ENCODE measurements at regions not wholly inside any gene's neighbourhood (a gene's known extent, or its start where the extent isn't known, plus 50 kb on each side); places are given as distances from the start of the nearest gene placed in this dataset.

GRCh38 chr10:36280890-36281499 lies 638.9 kb upstream of the FZD8 start:
- no peaks in the 10 kb centered on the region for H4K20me1 ChIP-seq (ENCODE audit: control insufficient read depth, insufficient read depth, low read length, poor library complexity, severe bottlenecking)
- POLR2A ChIA-PET: no interaction called here
- CTCF ChIA-PET: no interaction called here
- H3K9me3 Mint-ChIP-seq (ENCODE audit: insufficient read depth): peaks cover 4% of the 10 kb centered on the region
- WGBS (ENCODE audit: insufficient coverage): 87% methylated on average over 4 of the region's 11 CpGs
- peaks cover 0 to 6% (median 2%) of the 10 kb centered on the region in 3 donors for H3K9me3 ChIP-seq (ENCODE audit: control extremely low read depth in 1 of 3, control insufficient read depth in 2 of 3, insufficient read depth in 1 of 3, low read length in 2 of 3)
- no peak for DNase-seq
- H3K4me1 Mint-ChIP-seq: no peaks in the 10 kb centered on the region
- H2AFZ ChIP-seq (ENCODE audit: insufficient read depth, low read depth, low read length, poor library complexity, severe bottlenecking): no peak overlapping the region
- H3K27me3 Mint-ChIP-seq: no peaks in the 10 kb centered on the region
- H3K27me3 ChIP-seq (replicated peaks in 1 of 4; ENCODE audit: control extremely low read depth in 1 of 4, control insufficient read depth in 3 of 4, insufficient read depth in 4 of 4, low read length in 3 of 4): no peaks in the 10 kb centered on the region
- H3K4me3 Mint-ChIP-seq: no peak overlapping the region
- intact Hi-C loops (cut with micrococcal nuclease): no loop called here
- H3K79me2 ChIP-seq (ENCODE audit: control insufficient read depth, insufficient read depth, low read length): no peaks in the 10 kb centered on the region
- no peak overlapping the region for H3K27ac Mint-ChIP-seq
- H3K9ac ChIP-seq (ENCODE audit: low read length): no peak overlapping the region
- no peak overlapping the region for H3K4me2 ChIP-seq (replicated peaks; ENCODE audit: low read depth, low read length, poor library complexity, severe bottlenecking)
- H3K27ac ChIP-seq (ENCODE audit: low read length in 2 of 2): no peak overlapping the region
- no peaks in the 10 kb centered on the region for H3K36me3 ChIP-seq (replicated peaks in 1 of 2; ENCODE audit: control extremely low read depth in 1 of 2, control insufficient read depth in 1 of 2, extremely low read depth in 1 of 2, insufficient read depth in 2 of 2, low read length in 1 of 2)
- H3K4me3 ChIP-seq (ENCODE audit: control extremely low read depth in 1 of 5, extremely low read depth in 1 of 5, insufficient read depth in 1 of 5, low read depth in 2 of 5, low read length in 4 of 5): no peak overlapping the region
- H3K4me1 ChIP-seq (ENCODE audit: control insufficient read depth in 2 of 2, insufficient read depth in 2 of 2, low read length in 2 of 2): no peaks in the 10 kb centered on the region
- ATAC-seq (ENCODE audit: low read depth): no peak
- TF ChIP-seq CTCF (IDR thresholded peaks at IDR 0.05) (no peak), EZH2 (IDR thresholded peaks at IDR 0.05; ENCODE audit: borderline replicate concordance, insufficient read depth, low read depth, low read length, poor library complexity, severe bottlenecking) (no peak)

- no peaks in the 10 kb centered on the region for H3K36me3 ChIP-seq (replicated peaks in 1 of 2; ENCODE audit: control extremely low read depth in 1 of 2, control insufficient read depth in 1 of 2, extremely low read depth in 1 of 2, insufficient read depth in 2 of 2, low read length in 1 of 2)
- CTCF ChIA-PET: no interaction called here
- no peak overlapping the region for H3K27ac Mint-ChIP-seq
- H3K79me2 ChIP-seq (ENCODE audit: control insufficient read depth, insufficient read depth, low read length): no peaks in the 10 kb centered on the region
- no peaks in the 10 kb centered on the region for H3K27me3 ChIP-seq (replicated peaks in 1 of 4; ENCODE audit: control extremely low read depth in 1 of 4, control insufficient read depth in 3 of 4, insufficient read depth in 4 of 4, low read length in 3 of 4)
- H4K20me1 ChIP-seq (ENCODE audit: control insufficient read depth, insufficient read depth, low read length, poor library complexity, severe bottlenecking): no peaks in the 10 kb centered on the region
- no peaks in the 10 kb centered on the region for H3K27me3 Mint-ChIP-seq
- H3K27ac ChIP-seq (ENCODE audit: low read length in 2 of 2): no peak overlapping the region
- H3K4me3 Mint-ChIP-seq: no peak overlapping the region
- H3K9ac ChIP-seq (ENCODE audit: low read length): no peak overlapping the region
- H3K4me2 ChIP-seq (replicated peaks; ENCODE audit: low read depth, low read length, poor library complexity, severe bottlenecking): no peak overlapping the region
- no peaks in the 10 kb centered on the region for H3K4me1 ChIP-seq (ENCODE audit: control insufficient read depth in 2 of 2, insufficient read depth in 2 of 2, low read length in 2 of 2)
- DNase-seq: no peak
- H3K4me3 ChIP-seq (ENCODE audit: control extremely low read depth in 1 of 5, extremely low read depth in 1 of 5, insufficient read depth in 1 of 5, low read depth in 2 of 5, low read length in 4 of 5): no peak overlapping the region
- intact Hi-C loops (cut with micrococcal nuclease): no loop called here
- no peaks in the 10 kb centered on the region for H3K4me1 Mint-ChIP-seq
- POLR2A ChIA-PET: no interaction called here
- no peak for ATAC-seq (ENCODE audit: low read depth)
- H2AFZ ChIP-seq (ENCODE audit: insufficient read depth, low read depth, low read length, poor library complexity, severe bottlenecking): no peak overlapping the region
- WGBS (ENCODE audit: insufficient coverage): no CpG with 5 or more reads among the region's 1 CpG
- H3K9me3 ChIP-seq (ENCODE audit: control extremely low read depth in 1 of 3, control insufficient read depth in 2 of 3, insufficient read depth in 1 of 3, low read length in 2 of 3): peaks cover 0 to 6% (median 0%) of the 10 kb centered on the region in 3 donors
- TF ChIP-seq CTCF (IDR thresholded peaks at IDR 0.05) (no peak), EZH2 (IDR thresholded peaks at IDR 0.05; ENCODE audit: borderline replicate concordance, insufficient read depth, low read depth, low read length, poor library complexity, severe bottlenecking) (no peak)
- peaks cover 6% of the 10 kb centered on the region for H3K9me3 Mint-ChIP-seq (ENCODE audit: insufficient read depth)
Measured at GRCh38 chr10:36280321-36280741, 638.2 kb upstream of the FZD8 start.

Data from B cell (primary cell).